ENCODE measurements at regions not wholly inside any gene's neighbourhood (a gene's known extent, or its start where the extent isn't known, plus 50 kb on each side); places are given as distances from the start of the nearest gene placed in this dataset.

DNA sequence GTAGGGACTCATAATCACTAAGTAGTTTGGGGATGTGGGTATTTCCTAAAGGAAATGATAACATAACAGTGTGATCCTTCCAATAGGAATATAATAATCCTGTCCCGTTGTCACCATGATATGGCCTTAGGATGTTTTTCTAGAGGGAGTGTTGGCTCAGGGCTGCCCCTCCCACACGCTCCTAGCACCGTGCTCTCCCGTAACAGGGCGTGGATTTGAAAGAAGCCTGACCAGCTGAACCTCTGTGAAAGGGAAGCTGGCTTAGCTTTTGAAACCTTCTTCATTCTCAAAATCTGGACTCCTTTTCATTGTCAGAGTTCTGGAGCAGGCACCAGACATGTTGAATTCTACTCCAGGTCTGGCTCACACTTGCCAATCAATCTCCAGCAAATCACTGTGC is 103.4 kb upstream of the SASH1 start:
- TF ChIP-seq, protein P1, sequence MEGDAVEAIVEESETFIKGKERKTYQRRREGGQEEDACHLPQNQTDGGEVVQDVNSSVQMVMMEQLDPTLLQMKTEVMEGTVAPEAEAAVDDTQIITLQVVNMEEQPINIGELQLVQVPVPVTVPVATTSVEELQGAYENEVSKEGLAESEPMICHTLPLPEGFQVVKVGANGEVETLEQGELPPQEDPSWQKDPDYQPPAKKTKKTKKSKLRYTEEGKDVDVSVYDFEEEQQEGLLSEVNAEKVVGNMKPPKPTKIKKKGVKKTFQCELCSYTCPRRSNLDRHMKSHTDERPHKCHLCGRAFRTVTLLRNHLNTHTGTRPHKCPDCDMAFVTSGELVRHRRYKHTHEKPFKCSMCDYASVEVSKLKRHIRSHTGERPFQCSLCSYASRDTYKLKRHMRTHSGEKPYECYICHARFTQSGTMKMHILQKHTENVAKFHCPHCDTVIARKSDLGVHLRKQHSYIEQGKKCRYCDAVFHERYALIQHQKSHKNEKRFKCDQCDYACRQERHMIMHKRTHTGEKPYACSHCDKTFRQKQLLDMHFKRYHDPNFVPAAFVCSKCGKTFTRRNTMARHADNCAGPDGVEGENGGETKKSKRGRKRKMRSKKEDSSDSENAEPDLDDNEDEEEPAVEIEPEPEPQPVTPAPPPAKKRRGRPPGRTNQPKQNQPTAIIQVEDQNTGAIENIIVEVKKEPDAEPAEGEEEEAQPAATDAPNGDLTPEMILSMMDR (IDR thresholded peaks at IDR 0.05; ENCODE audit: insufficient read depth, low read length, poor library complexity, severe bottlenecking) = no peak
- H3K36me3 ChIP-seq (ENCODE audit: control insufficient read depth, insufficient read depth, low read length) = no peaks in the 10 kb centered on the region

DNA sequence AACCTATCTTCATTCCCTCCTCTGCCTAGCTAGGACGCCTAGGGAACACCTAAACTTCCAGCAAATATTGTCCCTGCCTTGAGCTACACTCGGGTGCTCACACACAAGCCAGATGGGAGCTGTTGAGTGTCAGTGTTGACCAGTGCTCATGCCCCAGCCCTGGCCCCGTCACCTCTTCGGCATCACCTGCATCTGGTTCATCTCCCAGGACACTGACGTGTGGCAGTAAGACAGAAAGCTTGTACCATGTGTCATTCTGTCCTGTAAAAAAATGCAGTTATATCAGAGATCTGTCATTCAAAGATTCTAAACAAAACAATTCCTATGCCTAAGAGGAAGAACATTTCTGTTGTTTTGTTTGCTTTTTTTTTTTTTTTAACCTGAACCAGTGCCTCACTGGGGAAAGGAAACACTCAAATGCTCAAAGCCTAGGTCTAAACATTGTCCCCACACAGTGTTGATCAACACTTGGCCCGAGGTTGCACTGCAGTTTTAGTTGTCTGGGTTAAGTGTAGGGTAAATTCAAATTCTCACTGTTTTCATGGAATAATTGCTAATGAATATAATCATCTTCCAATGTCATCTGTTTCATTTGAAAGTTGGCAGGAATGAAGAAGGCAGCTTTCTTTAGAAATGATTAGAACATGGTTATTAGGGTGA is 102.7 kb upstream of the SASH1 start:
- Histone ChIP-seq H3K4me3 (replicated peaks; ENCODE audit: low read depth, low read length) (no peak overlapping the region), H3K27me3 (replicated peaks; ENCODE audit: control insufficient read depth, insufficient read depth, low read length) (no peaks in the 10 kb centered on the region), H3K36me3 (ENCODE audit: control insufficient read depth, insufficient read depth, low read length) (no peaks in the 10 kb centered on the region)
- TF ChIP-seq, protein P1 (IDR thresholded peaks at IDR 0.05; ENCODE audit: insufficient read depth, low read length, poor library complexity, severe bottlenecking) = no peak
- no peak for DNase-seq (ENCODE audit: extremely low read depth, insufficient read length)

More for the DNA sequence above, 103.4 kb upstream of the SASH1 start:
- DNase-seq (ENCODE audit: extremely low read depth, insufficient read length) = no peak
- Histone ChIP-seq H3K4me3 (replicated peaks; ENCODE audit: low read depth, low read length) (no peak overlapping the region), H3K27me3 (replicated peaks; ENCODE audit: control insufficient read depth, insufficient read depth, low read length) (no peaks in the 10 kb centered on the region)

- no peak for DNase-seq (ENCODE audit: extremely low read depth, insufficient read length)
- H3K27me3 ChIP-seq (replicated peaks; ENCODE audit: control insufficient read depth, insufficient read depth, low read length) = no peaks in the 10 kb centered on the region
- H3K36me3 ChIP-seq (ENCODE audit: control insufficient read depth, insufficient read depth, low read length) = no peaks in the 10 kb centered on the region
- TF ChIP-seq, protein P1 (IDR thresholded peaks at IDR 0.05; ENCODE audit: insufficient read depth, low read length, poor library complexity, severe bottlenecking) = no peak
- no peak overlapping the region for H3K4me3 ChIP-seq (replicated peaks; ENCODE audit: low read depth, low read length)
Observed at GRCh38 chr6:148240461-148240840, 102.2 kb upstream of the SASH1 start.

GRCh38 chr6:148240861-148241477 is 101.7 kb upstream of the SASH1 start:
- H3K4me3 ChIP-seq (replicated peaks; ENCODE audit: low read depth, low read length) = no peak overlapping the region
- DNase-seq (ENCODE audit: extremely low read depth, insufficient read length) = no peak
- no peaks in the 10 kb centered on the region for H3K27me3 ChIP-seq (replicated peaks; ENCODE audit: control insufficient read depth, insufficient read depth, low read length)
- TF ChIP-seq, protein P1 (IDR thresholded peaks at IDR 0.05; ENCODE audit: insufficient read depth, low read length, poor library complexity, severe bottlenecking) = no peak
- no peaks in the 10 kb centered on the region for H3K36me3 ChIP-seq (ENCODE audit: control insufficient read depth, insufficient read depth, low read length)

DNA sequence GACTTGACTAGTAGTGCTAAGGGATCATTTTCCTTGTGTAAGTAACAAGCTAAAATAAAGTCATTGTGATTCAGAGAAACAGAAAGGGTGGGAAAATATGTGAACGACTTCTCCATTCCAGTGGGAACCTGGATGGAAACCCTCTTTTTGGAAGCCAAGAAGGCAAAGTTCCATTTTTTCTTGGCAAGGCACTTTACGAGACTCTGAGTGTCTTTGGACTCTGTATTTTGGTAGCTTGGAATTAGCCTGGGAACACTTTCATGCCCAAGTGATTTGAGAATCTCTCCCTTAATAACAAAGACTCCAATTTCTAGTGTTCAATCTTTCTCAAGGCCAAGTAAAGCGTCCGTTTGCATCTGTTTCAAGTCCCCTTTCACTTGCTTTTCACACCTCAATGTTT is 100.5 kb upstream of the SASH1 start:
- DNase-seq (ENCODE audit: extremely low read depth, insufficient read length) = no peak
- Histone ChIP-seq H3K4me3 (replicated peaks; ENCODE audit: low read depth, low read length) (no peak overlapping the region), H3K27me3 (replicated peaks; ENCODE audit: control insufficient read depth, insufficient read depth, low read length) (no peaks in the 10 kb centered on the region), H3K36me3 (ENCODE audit: control insufficient read depth, insufficient read depth, low read length) (no peaks in the 10 kb centered on the region)
- TF ChIP-seq, protein P1 (IDR thresholded peaks at IDR 0.05; ENCODE audit: insufficient read depth, low read length, poor library complexity, severe bottlenecking) = no peak

All from GM06990 (cell line).